Heart left ventricle (tissue), 16 donors: ENCODE measurements at regions not wholly inside any gene's neighbourhood (a gene's known extent, or its start where the extent isn't known, plus 50 kb on each side); places are given as distances from the start of the nearest gene placed in this dataset.

Experiments used
- ATAC-seq, 4 donors: fragments of 200-7000 bp; cut with Tn5 transposase; one replicate each; pipeline ENCODE4 v1.9.1; 2020 to 2022; ENCODE audit warnings: moderate library complexity in 4 of 4, mild to moderate bottlenecking in 3 of 4, moderate number of reproducible peaks in 1 of 4
- DNase-seq, 5 donors: peaks; one replicate each; pipeline ENCODE4 v3.0.0-alpha.2; 2020
- H3K27ac ChIP-seq, 12 donors: fragments of 200-600 bp; sonication (generic) in 4 of 12; one replicate each; pipeline versions ENCODE4 v1.5.0 to v1.8.0; 2016 to 2022; ENCODE audit warnings: mild to moderate bottlenecking in 2 of 12
- H3K27me3 ChIP-seq, 9 donors: fragments of 200-600 bp; sonication (generic) in 2 of 9; one replicate each; pipeline versions ENCODE4 v1.5.1 to v1.8.0; 2016 to 2022; ENCODE audit warnings: mild to moderate bottlenecking in 3 of 9
- H3K36me3 ChIP-seq, 9 donors: fragments of 200-600 bp; sonication (generic) in 2 of 9; one replicate each; pipeline versions ENCODE4 v1.5.0 to v1.8.0; 2018 to 2022; ENCODE audit warnings: mild to moderate bottlenecking in 2 of 9
- H3K4me1 ChIP-seq, 12 donors: fragments of 200-600 bp; sonication (generic) in 4 of 12; one replicate each; pipeline versions ENCODE4 v1.5.0 to v1.8.0; 2016 to 2022; ENCODE audit warnings: mild to moderate bottlenecking in 3 of 12
- H3K4me3 ChIP-seq, 12 donors: fragments of 200-600 bp; sonication (generic) in 4 of 12; one replicate each; pipeline versions ENCODE4 v1.5.0 to v1.8.0; 2017 to 2022; ENCODE audit warnings: mild to moderate bottlenecking in 9 of 12, moderate library complexity in 4 of 12
- H3K9me3 ChIP-seq, 12 donors: fragments of 200-600 bp; sonication (generic) in 4 of 12; one replicate each; pipeline versions ENCODE4 v1.5.0 to v1.8.0; 2016 to 2022; ENCODE audit warnings: mild to moderate bottlenecking in 1 of 12
- POLR2A ChIP-seq, 2 donors: fragments of 450-650 bp; IDR thresholded peaks; one replicate each; pipeline ENCODE4 v1.6.1; 2017; ENCODE audit warnings: antibody characterized with exemption in 2 of 2, mild to moderate bottlenecking in 2 of 2, moderate library complexity in 2 of 2
- WGBS, 4 donors: extraction: QIAGEN DNeasy Blood & Tissue Kit in 2 of 4; methylation state at CpG; one replicate each; pipeline versions ENCODE4 v1.1.5 to v1.1.7; 2013 to 2018; 5-methylcytosine and 5-hydroxymethylcytosine counted together
- intact Hi-C, 10 donors: fragments of 100-400 bp; cut with DNase I; formaldehyde crosslinking; loops; one replicate each; pipeline versions ENCODE4 v1.11.1 to v1.14.2; 2022
- TF ChIP-seq, protein P1 (sequence below), 12 donors: fragments of 200-600 bp; sonication (generic) in 4 of 12; IDR thresholded peaks; one replicate each; pipeline versions ENCODE4 v1.5.0 to v1.8.0; 2018 to 2022; ENCODE audit warnings: antibody characterized with exemption in 12 of 12, mild to moderate bottlenecking in 5 of 12
- donor health status: ischemic (EF 13 %, LVEDD 7.1; RV severe dilation, severe dysfunction).
- donor health status: healthy with polysubstance abuse.
- donor health status: DM: no; HTN: yes; CAD: no.
- donor health status: DM: no; HTN: no; CAD: no.
- donor health status: ischemic (EF 25% LVEDD 6.9; RV normal size, moderate dysfunction).
- donor health status: ischemic (EF 25% LVEDD 5.7; RV mildly dilated, moderate dysfunction).
- donor health status: healthy.
- donor health status: DM: yes; HTN: yes; CAD: no.
- donor health status: ischemic (EF 35%, LVEDD 5.7; RV mildly dilated, moderate dysfunction).
- donor health status: nonischemic (EF 11% LVEDD 7.7; RV severe dilation, severe dysfunction).
- donor health status: DM: yes; HTN: yes; CAD: no.
- donor health status: PGD.
- donor health status: ischemic (EF 29% LVEDD 5.4; RV normal size, mild dysfunction).
- donor health status: nonischemic (EF 23%, LVEDD 6.1; RV moderate dilation, normal function).

GRCh38 chr10:10941127-10941730 is 76.4 kb upstream of the CELF2 start:
- no peaks in the 10 kb centered on the region for H3K27me3 ChIP-seq
- intact Hi-C loops, result no loop called here
- no peak for ATAC-seq
- no peaks in the 10 kb centered on the region for H3K36me3 ChIP-seq
- H3K9me3 ChIP-seq, result peaks cover 0 to 21% (median 0%) of the 10 kb centered on the region in 12 donors
- no peak for DNase-seq
- H3K4me3 ChIP-seq, result no peak overlapping the region
- no peak for TF ChIP-seq POLR2A (IDR thresholded peaks at IDR 0.05)
- TF ChIP-seq, protein P1, sequence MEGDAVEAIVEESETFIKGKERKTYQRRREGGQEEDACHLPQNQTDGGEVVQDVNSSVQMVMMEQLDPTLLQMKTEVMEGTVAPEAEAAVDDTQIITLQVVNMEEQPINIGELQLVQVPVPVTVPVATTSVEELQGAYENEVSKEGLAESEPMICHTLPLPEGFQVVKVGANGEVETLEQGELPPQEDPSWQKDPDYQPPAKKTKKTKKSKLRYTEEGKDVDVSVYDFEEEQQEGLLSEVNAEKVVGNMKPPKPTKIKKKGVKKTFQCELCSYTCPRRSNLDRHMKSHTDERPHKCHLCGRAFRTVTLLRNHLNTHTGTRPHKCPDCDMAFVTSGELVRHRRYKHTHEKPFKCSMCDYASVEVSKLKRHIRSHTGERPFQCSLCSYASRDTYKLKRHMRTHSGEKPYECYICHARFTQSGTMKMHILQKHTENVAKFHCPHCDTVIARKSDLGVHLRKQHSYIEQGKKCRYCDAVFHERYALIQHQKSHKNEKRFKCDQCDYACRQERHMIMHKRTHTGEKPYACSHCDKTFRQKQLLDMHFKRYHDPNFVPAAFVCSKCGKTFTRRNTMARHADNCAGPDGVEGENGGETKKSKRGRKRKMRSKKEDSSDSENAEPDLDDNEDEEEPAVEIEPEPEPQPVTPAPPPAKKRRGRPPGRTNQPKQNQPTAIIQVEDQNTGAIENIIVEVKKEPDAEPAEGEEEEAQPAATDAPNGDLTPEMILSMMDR (IDR thresholded peaks at IDR 0.05), result no peak
- 82 to 91% (median 86%) methylated on average over 6 of the region's 6 CpGs for WGBS, 4 donors
- H3K27ac ChIP-seq, result no peak overlapping the region
- no peaks in the 10 kb centered on the region for H3K4me1 ChIP-seq

GRCh38 chr10:10942441-10942840 is 75.2 kb upstream of the CELF2 start:
- ATAC-seq, result no peak
- H3K36me3 ChIP-seq, result no peaks in the 10 kb centered on the region
- DNase-seq, result no peak
- H3K4me1 ChIP-seq, result no peaks in the 10 kb centered on the region
- WGBS, 4 donors, result 97 to 100% (median 99%) methylated on average over 1 of the region's 1 CpG
- intact Hi-C loops, result no loop called here
- H3K27ac ChIP-seq, result no peak overlapping the region
- peaks cover 0 to 21% (median 0%) of the 10 kb centered on the region in 12 donors for H3K9me3 ChIP-seq
- no peak overlapping the region for H3K4me3 ChIP-seq
- no peak for TF ChIP-seq POLR2A (IDR thresholded peaks at IDR 0.05)
- TF ChIP-seq, protein P1 (IDR thresholded peaks at IDR 0.05), result no peak
- no peaks in the 10 kb centered on the region for H3K27me3 ChIP-seq

GRCh38 chr10:10946081-10946480 is 71.6 kb upstream of the CELF2 start:
- Histone ChIP-seq H3K27ac (no peak overlapping the region), H3K4me1 (no peaks in the 10 kb centered on the region), H3K9me3 (peaks cover 0 to 12% (median 0%) of the 10 kb centered on the region in 12 donors), H3K36me3 (no peaks in the 10 kb centered on the region), H3K27me3 (peaks cover 0 to 3% (median 0%) of the 10 kb centered on the region in 9 donors), H3K4me3 (no peak overlapping the region)
- TF ChIP-seq POLR2A (IDR thresholded peaks at IDR 0.05), result no peak
- TF ChIP-seq, protein P1 (IDR thresholded peaks at IDR 0.05), result no peak
- ATAC-seq (no peak), DNase-seq (no peak)
- intact Hi-C loops, result no loop called here
- WGBS, 4 donors, result 93 to 100% (median 99%) methylated on average over 1 of the region's 1 CpG

GRCh38 chr10:10946801-10947200 is 70.9 kb upstream of the CELF2 start:
- no peaks in the 10 kb centered on the region for H3K36me3 ChIP-seq
- H3K27me3 ChIP-seq, result peaks cover 0 to 3% (median 0%) of the 10 kb centered on the region in 9 donors
- no peak for TF ChIP-seq POLR2A (IDR thresholded peaks at IDR 0.05)
- TF ChIP-seq, protein P1 (IDR thresholded peaks at IDR 0.05), result no peak
- no peak for DNase-seq
- no peak overlapping the region for H3K4me3 ChIP-seq
- 68 to 84% (median 76%) methylated on average over 4 of the region's 4 CpGs for WGBS, 4 donors
- ATAC-seq, result no peak
- H3K27ac ChIP-seq, result no peak overlapping the region
- H3K9me3 ChIP-seq, result peaks cover 0 to 12% (median 0%) of the 10 kb centered on the region in 12 donors
- intact Hi-C loops, result no loop called here
- no peaks in the 10 kb centered on the region for H3K4me1 ChIP-seq
